HFF-Myc (cell line): ENCODE measurements at regions not wholly inside any gene's neighbourhood (a gene's known extent, or its start where the extent isn't known, plus 50 kb on each side); places are given as distances from the start of the nearest gene placed in this dataset.

Source experiments
- DNase-seq: peaks from one replicate; pipeline ENCODE4 v3.0.0-alpha.2; 2011; ENCODE audit warnings: low read depth; ENCODE audit errors: extremely low read depth
- H3K4me3 ChIP-seq: replicated peaks from 2 replicates; pipeline ENCODE4 v1.5.1; 2011; ENCODE audit warnings: low read depth, mild to moderate bottlenecking, control low read depth, low read length
- CTCF ChIP-seq: IDR thresholded peaks from 2 replicates; pipeline ENCODE4 v1.5.1; 2012; ENCODE audit warnings: mild to moderate bottlenecking, low read depth, low read length, control low read depth; ENCODE audit errors: missing control alignments

- TF ChIP-seq CTCF, result no peak
- no peak for DNase-seq
- H3K4me3 ChIP-seq, result no peak overlapping the region
Measured at GRCh38 chr17:34762078-34762477, 182.7 kb downstream of the TMEM132E start.

DNA sequence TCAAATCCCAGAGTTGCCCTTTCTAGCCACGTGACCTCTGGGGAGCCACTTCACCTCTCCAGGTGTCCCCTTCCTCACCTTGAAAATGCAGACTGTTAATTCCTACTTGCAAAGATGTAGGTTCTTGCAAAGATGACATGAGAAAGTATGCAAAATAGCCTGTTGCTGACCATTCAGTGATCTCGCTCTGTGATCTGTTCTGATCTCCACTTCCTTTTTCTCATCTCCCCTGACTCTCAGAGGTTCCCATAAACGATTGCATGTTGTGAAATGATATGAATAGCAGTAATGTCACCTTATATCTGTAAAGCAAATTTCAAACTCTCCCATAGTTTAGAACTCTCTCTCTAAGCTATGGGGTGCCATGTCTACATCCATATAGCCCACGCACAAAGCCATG is 182.3 kb downstream of the TMEM132E start:
- DNase-seq, result no peak
- TF ChIP-seq CTCF, result no peak
- H3K4me3 ChIP-seq, result no peak overlapping the region

- no peak for TF ChIP-seq CTCF
- no peak for DNase-seq
- H3K4me3 ChIP-seq, result no peak overlapping the region
Measured at GRCh38 chr17:34760931-34761495, 181.6 kb downstream of the TMEM132E start.

DNA sequence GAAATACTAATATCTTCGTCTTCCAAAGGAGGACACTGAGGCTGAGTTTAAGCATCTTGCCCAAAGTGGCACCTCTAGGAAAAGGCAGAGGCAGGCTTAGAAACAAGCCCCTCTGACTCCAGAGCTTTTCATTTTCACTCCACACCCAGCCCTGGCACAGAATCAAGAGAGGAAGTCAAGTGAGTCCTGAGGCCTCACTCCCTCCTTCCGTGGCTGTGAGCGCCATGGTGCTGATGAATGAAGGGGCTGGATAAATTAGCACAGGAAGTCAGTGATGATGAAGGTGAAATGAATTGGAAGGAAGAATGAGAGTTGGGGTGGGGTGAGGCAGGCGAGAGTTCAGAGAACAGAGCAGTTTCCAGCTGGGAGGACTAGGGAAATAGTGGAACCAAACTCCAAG is 179.3 kb downstream of the TMEM132E start:
- H3K4me3 ChIP-seq, result no peak overlapping the region
- TF ChIP-seq CTCF, result no peak
- DNase-seq, result no peak

DNA sequence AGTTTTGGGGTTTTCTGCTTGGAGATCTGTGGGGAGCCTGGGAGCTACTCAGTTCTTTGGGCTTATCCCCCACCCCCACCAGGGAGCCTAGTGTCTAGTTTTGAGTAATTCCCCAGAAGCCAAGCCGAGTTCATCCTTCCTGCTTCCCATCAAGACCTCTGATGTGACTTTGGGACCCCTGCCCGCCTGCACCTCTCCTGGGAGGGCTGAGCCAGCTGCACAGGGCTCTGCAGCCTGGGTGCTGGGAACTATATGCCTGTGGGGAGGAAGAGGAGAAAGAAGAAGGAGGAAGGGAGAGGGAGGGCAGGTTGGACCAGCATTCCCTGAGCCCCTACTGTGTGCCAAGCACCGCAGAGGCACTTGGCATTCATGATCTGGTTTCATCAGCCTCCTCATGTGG is 178.9 kb downstream of the TMEM132E start:
- no peak for TF ChIP-seq CTCF
- no peak overlapping the region for H3K4me3 ChIP-seq
- no peak for DNase-seq

DNA sequence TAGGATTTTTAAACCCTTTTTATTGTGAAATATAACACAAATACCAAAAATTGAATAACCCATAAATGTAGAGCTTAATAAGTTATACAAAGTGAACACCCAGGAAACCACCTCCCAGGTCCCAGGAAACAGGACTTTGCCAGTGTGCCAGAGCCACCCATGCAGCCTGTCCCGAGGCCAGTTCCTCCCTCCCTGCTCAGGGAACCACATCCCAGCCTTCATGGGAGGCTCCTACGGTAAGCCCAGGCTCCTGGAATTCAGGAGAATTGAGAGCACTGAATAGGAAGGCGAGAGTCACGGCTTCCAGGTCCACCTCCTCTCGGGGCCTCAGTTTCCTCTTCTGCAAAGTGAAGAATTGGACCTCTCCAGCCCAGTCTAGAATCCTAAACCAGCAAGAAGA is 178.2 kb downstream of the TMEM132E start:
- DNase-seq, result no peak
- no peak overlapping the region for H3K4me3 ChIP-seq
- TF ChIP-seq CTCF, result no peak

DNA sequence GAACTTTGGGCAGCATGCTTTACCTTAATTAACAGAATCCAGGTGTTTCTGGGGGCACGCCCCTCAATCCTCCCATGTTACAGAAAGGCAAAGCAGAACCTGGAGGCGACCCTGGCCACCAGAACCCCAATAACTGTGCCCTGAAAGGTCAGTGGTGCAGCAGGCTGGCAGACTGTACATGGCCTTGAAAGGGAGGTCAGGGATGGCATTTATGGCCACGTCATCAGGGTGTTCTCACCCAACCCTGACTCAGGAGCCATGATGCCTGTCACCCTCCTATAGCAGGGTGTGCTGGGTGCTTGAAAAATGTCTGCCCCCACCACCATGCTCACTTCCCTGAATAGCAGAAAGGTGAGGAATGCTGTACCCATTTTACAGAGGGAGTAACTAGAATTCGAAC is 177.7 kb downstream of the TMEM132E start:
- H3K4me3 ChIP-seq, result no peak overlapping the region
- no peak for TF ChIP-seq CTCF
- no peak for DNase-seq
